ENCODE measurements at regions not wholly inside any gene's neighbourhood (a gene's known extent, or its start where the extent isn't known, plus 50 kb on each side); places are given as distances from the start of the nearest gene placed in this dataset.

GRCh38 chr12:4068981-4069669, 195.9 kb upstream of the PARP11 start:
- no peak overlapping the region for H2AK9ac ChIP-seq (replicated peaks; ENCODE audit: low read depth, low read length, poor library complexity)
- no peaks in the 10 kb centered on the region for H3K27me3 ChIP-seq (ENCODE audit: control insufficient read depth, insufficient read depth, low read length)
- H3K18ac ChIP-seq (ENCODE audit: low read depth, low read length) = no peak overlapping the region
- no peak overlapping the region for H2AK5ac ChIP-seq (ENCODE audit: low read depth, low read length)
- H3K79me1 ChIP-seq (ENCODE audit: low read depth in 1 of 2, low read length in 2 of 2) = no peaks in the 10 kb centered on the region
- H4K8ac ChIP-seq (ENCODE audit: low read depth in 2 of 2, low read length in 2 of 2) = no peak overlapping the region
- H4K5ac ChIP-seq (ENCODE audit: low read depth, low read length) = no peak overlapping the region
- no peaks in the 10 kb centered on the region for H3K9me1 ChIP-seq (ENCODE audit: insufficient read depth, low read length)
- no peak overlapping the region for H3K14ac ChIP-seq (replicated peaks; ENCODE audit: low read depth, low read length)
- H3K36me3 ChIP-seq (ENCODE audit: control insufficient read depth, insufficient read depth, low read length) = no peaks in the 10 kb centered on the region
- H3K4me3 ChIP-seq (ENCODE audit: insufficient read depth, low read depth, low read length) = no peak overlapping the region
- dilution Hi-C loops (cut with HindIII; ENCODE audit: low sequenced_read_pairs, unreplicated experiment) (no loop called here), intact Hi-C loops (cut with micrococcal nuclease) (no loop called here), in situ Hi-C loops (cut with MboI; ENCODE audit: low sequenced_read_pairs) (no loop called here)
- no peak overlapping the region for H2BK15ac ChIP-seq (ENCODE audit: low read depth, low read length)
- no peak overlapping the region for H2BK5ac ChIP-seq (ENCODE audit: low read depth, low read length, poor library complexity, severe bottlenecking)
- WGBS, 2 experiments (ENCODE audit: extremely low coverage in 2 of 2, insufficient read length in 1 of 2) = no CpG with 5 or more reads among the region's 2 CpGs
- H3K9ac ChIP-seq (ENCODE audit: low read depth, low read length) = no peak overlapping the region
- ATAC-seq (ENCODE audit: low read depth) = no peak
- no peak overlapping the region for H3K4ac ChIP-seq (ENCODE audit: low read depth, low read length)
- no peaks in the 10 kb centered on the region for H3K4me1 ChIP-seq (ENCODE audit: control insufficient read depth, insufficient read depth, low read length)
- no peak overlapping the region for H4K91ac ChIP-seq (ENCODE audit: insufficient read depth, low read depth, low read length)
- CTCF ChIA-PET = no interaction called here
- DNase-seq = no peak
- no peak overlapping the region for H3K23ac ChIP-seq (ENCODE audit: low read depth, low read length)
- H2BK120ac ChIP-seq (ENCODE audit: low read depth, low read length) = no peak overlapping the region
- TF ChIP-seq USF2 (IDR thresholded peaks at IDR 0.05; ENCODE audit: low read depth, low read length) (no peak), CHD1 (IDR thresholded peaks at IDR 0.05; ENCODE audit: low read depth, low read length) (no peak), MXI1 (IDR thresholded peaks at IDR 0.05; ENCODE audit: borderline replicate concordance, low read depth, low read length) (no peak), MAFK (IDR thresholded peaks at IDR 0.05; ENCODE audit: low read depth, low read length) (no peak), SMC3 (IDR thresholded peaks at IDR 0.05; ENCODE audit: low read depth, low read length) (no peak), MAZ (IDR thresholded peaks at IDR 0.05; ENCODE audit: borderline replicate concordance, low read depth, low read length) (no peak), ELK1 (IDR thresholded peaks at IDR 0.05; ENCODE audit: borderline replicate concordance, low read depth, low read length) (no peak), CEBPB (IDR thresholded peaks at IDR 0.05; ENCODE audit: low read depth, low read length) (no peak), RFX5 (IDR thresholded peaks at IDR 0.05; ENCODE audit: low read depth, low read length) (no peak), BHLHE40 (IDR thresholded peaks at IDR 0.05; ENCODE audit: low read depth, low read length) (no peak), CTCF (conservative IDR thresholded peaks at IDR 0.05; ENCODE audit: low read depth, low read length) (no peak), RAD21 (IDR thresholded peaks at IDR 0.05; ENCODE audit: low read length) (no peak), RCOR1 (IDR thresholded peaks at IDR 0.05; ENCODE audit: insufficient replicate concordance, low read length) (no peak), FOS (IDR thresholded peaks at IDR 0.05; ENCODE audit: low read depth, low read length) (no peak), NFE2L2 (IDR thresholded peaks at IDR 0.05; ENCODE audit: low read depth, low read length) (no peak), POLR2A (IDR thresholded peaks at IDR 0.05; ENCODE audit: low read depth, low read length) (no peak)
- BruUV-seq (replicated peaks) = no TSS peak
- H2BK20ac ChIP-seq (ENCODE audit: low read depth, low read length) = no peak overlapping the region
- H3K56ac ChIP-seq (ENCODE audit: extremely low read depth, insufficient read depth, low read length) = no peak overlapping the region
- POLR2A ChIA-PET (ENCODE audit: unreplicated experiment) = no interaction called here
- H3K9me3 ChIP-seq (ENCODE audit: control insufficient read depth, insufficient read depth, low read length) = no peaks in the 10 kb centered on the region
- H3K27ac ChIP-seq (ENCODE audit: insufficient read depth, low read length) = no peak overlapping the region
- no peaks in the 10 kb centered on the region for H4K20me1 ChIP-seq (ENCODE audit: insufficient read depth, low read length)
- no peak overlapping the region for H3K4me2 ChIP-seq (ENCODE audit: low read depth, low read length)
- no peak overlapping the region for H2AFZ ChIP-seq (replicated peaks; ENCODE audit: low read length, poor library complexity)

Measured in IMR-90 (cell line).